ENCODE measurements at regions not wholly inside any gene's neighbourhood (a gene's known extent, or its start where the extent isn't known, plus 50 kb on each side); places are given as distances from the start of the nearest gene placed in this dataset.

GRCh38 chr6:140597181-140597580 is 1222.7 kb upstream of the CITED2 start:
- Histone ChIP-seq H3K9me3 (ENCODE audit: insufficient read depth, low read length) (no peaks in the 10 kb centered on the region; the same call in 1 of the 2 replicates), H3K27ac (ENCODE audit: low read depth, low read length) (no peak overlapping the region), H3K9me2 (replicated peaks; ENCODE audit: insufficient read depth, low read length) (no peaks in the 10 kb centered on the region), H3F3A (ENCODE audit: insufficient read depth) (no peaks in the 10 kb centered on the region), H3K4me3 (ENCODE audit: insufficient read depth, low read length, poor library complexity, severe bottlenecking) (no peak overlapping the region), H3K27me3 (ENCODE audit: low read length) (no peaks in the 10 kb centered on the region), H3K9ac (ENCODE audit: low read length) (no peak overlapping the region), H2AFZ (ENCODE audit: low read depth, low read length, severe bottlenecking) (no peak overlapping the region), H4K20me1 (ENCODE audit: low read depth, low read length) (no peaks in the 10 kb centered on the region), H3K79me2 (ENCODE audit: insufficient read depth, low read length) (no peaks in the 10 kb centered on the region), H3K4me2 (ENCODE audit: low read depth, low read length, poor library complexity, severe bottlenecking) (no peak overlapping the region), H3K36me3 (ENCODE audit: low read length) (no peaks in the 10 kb centered on the region)
- TF ChIP-seq EZH2phosphoT487 (conservative IDR thresholded peaks at IDR 0.05; ENCODE audit: low read length): no peak
- no peak for TF ChIP-seq CTCF (IDR thresholded peaks at IDR 0.05; ENCODE audit: insufficient read depth, low read length, poor library complexity, severe bottlenecking)

GRCh38 chr6:140594806-140595128 is 1220.3 kb upstream of the CITED2 start:
- no peaks in the 10 kb centered on the region for H3K36me3 ChIP-seq (ENCODE audit: low read length)
- no peaks in the 10 kb centered on the region for H3K27me3 ChIP-seq (ENCODE audit: low read length)
- no peak overlapping the region for H3K4me3 ChIP-seq (ENCODE audit: insufficient read depth, low read length, poor library complexity, severe bottlenecking)
- H3K4me2 ChIP-seq (ENCODE audit: low read depth, low read length, poor library complexity, severe bottlenecking): no peak overlapping the region
- H3K27ac ChIP-seq (ENCODE audit: low read depth, low read length): no peak overlapping the region
- no peaks in the 10 kb centered on the region for H3K9me2 ChIP-seq (replicated peaks; ENCODE audit: insufficient read depth, low read length)
- H4K20me1 ChIP-seq (ENCODE audit: low read depth, low read length): no peaks in the 10 kb centered on the region
- H3F3A ChIP-seq (ENCODE audit: insufficient read depth): no peaks in the 10 kb centered on the region
- TF ChIP-seq EZH2phosphoT487 (conservative IDR thresholded peaks at IDR 0.05; ENCODE audit: low read length) (no peak), CTCF (IDR thresholded peaks at IDR 0.05; ENCODE audit: insufficient read depth, low read length, poor library complexity, severe bottlenecking) (no peak)
- no peak overlapping the region for H3K9ac ChIP-seq (ENCODE audit: low read length)
- no peaks in the 10 kb centered on the region; the same call in 1 of the 2 replicates for H3K9me3 ChIP-seq (ENCODE audit: insufficient read depth, low read length)
- no peak overlapping the region for H2AFZ ChIP-seq (ENCODE audit: low read depth, low read length, severe bottlenecking)
- H3K79me2 ChIP-seq (ENCODE audit: insufficient read depth, low read length): no peaks in the 10 kb centered on the region

GRCh38 chr6:140592877-140593276 is 1218.4 kb upstream of the CITED2 start:
- no peak for TF ChIP-seq EZH2phosphoT487 (conservative IDR thresholded peaks at IDR 0.05; ENCODE audit: low read length)
- TF ChIP-seq CTCF (IDR thresholded peaks at IDR 0.05; ENCODE audit: insufficient read depth, low read length, poor library complexity, severe bottlenecking): no peak
- no peaks in the 10 kb centered on the region for H3K79me2 ChIP-seq (ENCODE audit: insufficient read depth, low read length)
- H4K20me1 ChIP-seq (ENCODE audit: low read depth, low read length): no peaks in the 10 kb centered on the region
- no peak overlapping the region for H3K9ac ChIP-seq (ENCODE audit: low read length)
- no peaks in the 10 kb centered on the region for H3K27me3 ChIP-seq (ENCODE audit: low read length)
- H2AFZ ChIP-seq (ENCODE audit: low read depth, low read length, severe bottlenecking): no peak overlapping the region
- H3K27ac ChIP-seq (ENCODE audit: low read depth, low read length): no peak overlapping the region
- H3K9me2 ChIP-seq (replicated peaks; ENCODE audit: insufficient read depth, low read length): no peaks in the 10 kb centered on the region
- H3K4me2 ChIP-seq (ENCODE audit: low read depth, low read length, poor library complexity, severe bottlenecking): no peak overlapping the region
- no peak overlapping the region for H3K4me3 ChIP-seq (ENCODE audit: insufficient read depth, low read length, poor library complexity, severe bottlenecking)
- no peaks in the 10 kb centered on the region for H3K36me3 ChIP-seq (ENCODE audit: low read length)
- H3K9me3 ChIP-seq (ENCODE audit: insufficient read depth, low read length): no peaks in the 10 kb centered on the region; the same call in 1 of the 2 replicates
- H3F3A ChIP-seq (ENCODE audit: insufficient read depth): no peaks in the 10 kb centered on the region
